ENCODE measurements at regions not wholly inside any gene's neighbourhood (a gene's known extent, or its start where the extent isn't known, plus 50 kb on each side); places are given as distances from the start of the nearest gene placed in this dataset.
"Not testable (repeated sequence)": the region's sequence is repeated elsewhere in the genome, so short reads cannot be mapped to it uniquely, and the experiment has no call there.

DNA sequence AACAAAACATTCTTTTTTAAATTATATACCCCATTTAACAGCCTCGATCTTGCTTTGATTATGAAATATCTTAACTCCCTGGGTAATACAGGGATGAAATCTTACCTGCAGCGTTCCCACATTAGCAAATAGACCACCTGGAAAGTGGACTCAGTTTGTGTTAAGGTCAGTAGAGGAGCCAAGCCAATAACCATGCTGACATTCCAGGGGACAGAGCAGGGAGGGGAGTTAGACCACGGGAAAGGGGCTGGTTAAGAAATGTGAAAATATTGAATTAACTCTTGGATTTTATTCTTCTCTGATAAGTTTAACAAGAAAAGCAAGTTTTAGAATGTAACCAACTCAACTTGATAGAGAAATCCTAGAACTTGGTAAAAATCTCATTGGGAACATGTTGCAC lies 144.9 kb upstream of the CLEC14A start:
- no peak for DNase-seq

DNA sequence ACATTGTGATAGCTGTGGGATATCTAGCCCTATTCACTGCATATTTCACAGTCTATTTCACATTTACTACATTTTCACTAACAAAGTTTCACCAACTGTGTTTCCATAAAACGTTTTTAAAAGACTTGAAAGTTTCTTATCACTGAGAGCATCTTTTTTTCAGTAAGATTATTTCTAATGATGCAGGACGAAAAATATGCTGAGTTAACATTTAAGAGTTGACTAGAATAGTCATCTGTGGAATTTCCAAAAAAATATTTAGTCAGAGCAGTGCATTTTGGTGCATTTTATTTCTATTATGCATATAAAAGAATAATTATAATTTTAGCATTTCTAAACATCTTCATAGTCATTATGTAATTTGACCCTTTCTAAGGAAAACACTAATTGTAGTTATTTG lies 143.8 kb upstream of the CLEC14A start:
- no peak for DNase-seq

DNA sequence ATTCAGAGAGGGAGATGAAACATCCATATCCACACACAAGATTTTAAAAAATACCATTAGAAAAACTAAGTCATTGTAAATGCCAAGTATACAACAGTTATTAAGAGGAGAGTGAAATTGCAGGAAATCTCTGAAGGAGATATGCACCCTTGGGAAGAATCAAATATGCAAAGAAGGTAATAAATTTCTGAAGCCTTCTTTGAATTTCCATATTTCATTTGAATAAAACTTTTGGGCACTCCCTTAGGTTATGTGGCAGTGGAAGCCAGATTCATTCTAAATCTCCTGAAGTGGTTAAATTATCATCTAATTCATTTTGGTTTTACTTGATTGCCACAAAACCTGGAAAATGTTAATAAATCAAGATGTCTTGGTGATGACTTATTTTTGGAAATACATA lies 138.9 kb upstream of the CLEC14A start:
- peak; percentile 34 for DNase-seq

DNA sequence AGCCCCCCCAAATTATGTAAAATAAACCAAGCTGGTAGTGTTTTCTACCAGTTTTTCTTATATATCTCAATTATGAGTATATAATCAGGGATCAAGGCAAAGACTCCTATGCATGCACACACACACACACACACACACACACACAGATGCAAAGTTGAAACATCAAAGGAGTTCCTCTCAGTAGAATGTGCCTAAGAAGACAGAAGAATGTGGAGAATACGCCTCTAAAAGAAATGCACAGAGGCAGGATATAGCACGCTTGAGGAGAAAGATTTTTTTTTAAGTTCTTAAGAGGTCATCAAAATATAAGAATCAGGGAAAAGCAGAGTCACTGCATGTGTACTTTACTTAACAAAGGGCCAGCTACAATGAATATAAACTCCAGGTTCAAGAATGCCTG lies 138.2 kb upstream of the CLEC14A start:
- peak; percentile 40 for DNase-seq

DNA sequence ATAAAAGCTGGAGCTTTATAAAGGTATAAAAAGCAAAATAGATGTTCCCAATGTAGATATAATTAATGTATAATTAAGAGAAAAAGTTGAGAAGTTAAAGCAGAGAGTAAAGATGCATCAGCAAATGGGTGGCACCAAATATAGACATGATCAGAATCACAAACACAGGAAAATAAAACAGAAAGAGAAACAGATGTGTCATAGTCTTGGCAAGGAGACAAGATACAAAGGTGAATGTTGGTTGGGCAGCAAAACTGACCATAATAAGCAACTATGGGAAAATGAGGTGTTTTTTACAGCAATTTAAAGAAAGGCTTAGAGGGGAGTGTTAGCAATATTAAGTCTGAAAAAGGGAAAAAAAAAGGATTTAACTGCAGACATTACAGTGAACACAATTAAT lies 135.4 kb upstream of the CLEC14A start:
- peak; percentile 27 for DNase-seq

DNA sequence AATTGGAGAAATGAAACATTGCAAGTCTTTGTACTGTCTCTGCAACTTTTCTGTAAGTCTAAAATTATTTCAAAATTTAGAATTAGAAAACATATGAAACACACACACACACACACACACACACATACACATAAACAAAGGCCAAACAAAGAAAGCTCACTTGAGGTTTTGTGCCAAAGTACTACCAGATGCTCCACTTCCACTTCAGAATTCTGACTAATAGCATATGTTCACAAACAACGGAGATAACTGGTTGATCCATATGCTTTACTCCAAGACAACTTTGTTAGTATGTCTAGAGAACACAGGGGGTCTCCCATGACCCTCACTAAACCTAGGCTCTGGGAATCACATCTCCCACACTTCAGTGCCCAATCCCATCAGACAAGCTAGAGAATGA lies 133.8 kb upstream of the CLEC14A start:
- DNase-seq = peak; percentile 70

DNA sequence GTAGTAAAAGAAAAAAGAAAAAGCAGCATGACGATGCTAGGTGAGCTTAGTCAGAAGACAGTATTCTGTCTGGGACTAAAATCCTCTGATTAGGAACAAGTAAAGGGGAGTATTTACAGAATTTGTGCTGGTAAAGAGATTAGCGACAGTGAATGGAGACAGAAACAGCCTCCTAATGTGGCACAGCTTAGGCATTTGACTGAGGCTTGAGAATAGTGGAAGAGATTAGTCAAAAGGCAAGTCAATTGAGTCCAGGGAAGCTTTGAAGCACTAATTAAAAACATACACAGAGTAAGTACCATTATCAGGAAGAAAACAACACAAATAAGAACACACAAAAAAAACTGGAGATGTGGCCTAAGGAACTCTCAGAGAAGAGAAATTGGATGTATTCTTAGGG lies 131.9 kb upstream of the CLEC14A start:
- peak; percentile 18 for DNase-seq

DNA sequence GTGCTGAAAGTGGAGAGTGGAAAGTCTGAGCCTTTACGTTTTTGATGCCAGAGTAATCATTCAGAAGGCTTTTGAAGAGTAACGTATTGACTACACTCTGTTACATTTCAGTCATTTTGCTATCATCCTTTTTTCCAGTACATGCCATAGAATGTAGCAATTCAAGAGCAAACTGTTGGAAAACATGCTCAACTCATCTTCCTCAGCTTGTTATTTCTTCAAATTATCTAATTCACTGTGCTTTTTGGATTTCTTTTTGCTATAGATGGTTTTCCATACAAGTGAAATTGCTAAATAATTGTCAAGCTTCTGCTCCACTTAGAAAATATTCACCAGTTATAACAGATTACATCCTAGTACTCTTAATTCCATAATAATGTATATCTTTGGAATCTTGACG lies 129.9 kb upstream of the CLEC14A start:
- no peak for DNase-seq

DNA sequence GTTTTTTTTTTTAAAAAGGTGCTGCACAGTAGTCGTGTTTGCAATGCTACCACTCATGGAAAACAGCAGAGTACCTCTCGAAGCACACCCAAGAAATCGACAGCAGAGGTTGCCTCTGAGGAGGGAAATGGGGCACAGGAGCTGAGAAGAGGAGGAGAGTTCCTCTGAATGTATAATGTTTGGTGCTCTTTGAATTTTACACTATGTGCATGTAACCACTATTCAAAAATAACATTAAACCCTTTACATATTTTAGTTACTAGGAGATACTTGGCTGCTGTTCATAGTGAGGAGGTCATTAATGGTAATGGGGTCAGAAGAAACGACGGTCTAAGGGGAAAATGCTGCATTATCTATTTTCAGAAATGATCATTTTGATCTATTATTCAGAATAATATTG lies 129.4 kb upstream of the CLEC14A start:
- no peak for DNase-seq

DNA sequence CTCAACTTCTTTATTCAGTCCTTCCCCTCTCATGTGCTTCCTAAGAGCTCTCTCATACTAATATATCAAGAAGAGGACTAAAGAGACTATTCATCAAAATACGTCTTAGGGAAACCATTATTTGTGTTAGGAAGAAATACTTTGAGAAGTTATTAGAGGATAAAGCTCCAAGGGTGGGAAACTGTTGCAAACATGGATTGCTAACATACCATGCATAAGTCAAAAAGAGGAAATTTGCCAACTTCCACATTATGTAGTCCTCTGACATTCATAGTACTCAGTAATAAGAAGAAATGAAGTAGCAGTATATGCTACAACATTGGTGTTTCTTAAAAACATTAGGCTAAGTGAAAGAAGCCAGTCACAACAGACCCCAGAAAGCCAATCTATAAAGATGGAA lies 128.8 kb upstream of the CLEC14A start:
- DNase-seq = peak; percentile 44

DNA sequence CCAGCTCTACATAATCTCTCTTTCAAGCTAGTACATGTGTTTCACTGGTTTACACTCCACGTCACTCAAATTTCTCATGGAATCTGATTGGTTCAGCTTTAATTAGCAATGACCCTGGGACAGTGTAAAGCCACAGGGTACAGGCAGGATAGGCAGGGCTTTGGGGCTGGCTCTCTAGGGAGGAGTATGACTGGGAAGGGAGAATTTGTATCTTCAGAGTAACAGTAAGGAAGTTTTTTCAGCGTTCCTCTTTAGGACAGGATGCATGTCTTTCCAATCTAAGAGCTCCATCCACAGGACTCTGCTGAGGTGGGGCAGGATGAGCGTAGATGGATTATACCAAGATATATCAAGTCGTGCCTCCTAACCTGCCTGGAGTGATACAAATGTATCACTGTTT lies 112.0 kb upstream of the CLEC14A start:
- DNase-seq = no peak

DNA sequence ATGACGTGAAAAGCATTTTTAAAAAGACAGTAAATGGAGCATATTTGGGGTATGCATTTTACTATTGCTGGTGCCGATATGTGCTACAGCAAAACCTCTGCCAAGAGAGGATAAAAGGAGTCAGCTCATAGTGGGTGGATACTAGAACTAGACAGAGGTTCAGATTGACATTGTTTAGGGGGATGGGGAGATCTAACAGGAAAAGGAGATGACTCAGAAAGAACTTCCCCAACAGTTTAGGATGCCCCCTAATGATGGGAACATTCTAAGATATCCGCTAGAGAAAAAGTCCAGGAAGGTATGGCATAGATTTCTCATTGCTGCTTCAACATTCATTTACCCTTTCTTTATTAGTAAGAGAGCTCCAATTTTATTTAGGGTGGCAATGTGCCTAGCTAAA lies 110.5 kb upstream of the CLEC14A start:
- DNase-seq = peak; percentile 5

DNA sequence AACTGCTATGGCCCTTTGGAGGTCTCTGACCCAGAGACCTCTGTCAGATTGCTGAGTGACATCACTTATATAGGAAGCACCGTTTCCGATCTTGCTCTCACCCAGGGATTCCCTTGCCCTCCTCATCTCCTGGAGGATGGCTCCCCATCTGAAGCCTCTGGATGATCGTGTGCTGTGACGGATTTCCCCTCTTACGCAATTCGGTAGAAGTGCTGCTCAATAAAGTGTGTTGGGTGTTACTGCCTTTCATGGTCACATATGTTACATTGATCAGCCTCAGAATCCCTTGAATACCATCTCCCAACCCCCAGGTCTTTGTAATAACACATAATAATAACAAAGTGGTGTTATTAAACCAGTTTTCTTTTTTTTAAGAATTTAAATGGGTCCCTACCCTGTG lies 107.3 kb upstream of the CLEC14A start:
- no peak for DNase-seq

DNA sequence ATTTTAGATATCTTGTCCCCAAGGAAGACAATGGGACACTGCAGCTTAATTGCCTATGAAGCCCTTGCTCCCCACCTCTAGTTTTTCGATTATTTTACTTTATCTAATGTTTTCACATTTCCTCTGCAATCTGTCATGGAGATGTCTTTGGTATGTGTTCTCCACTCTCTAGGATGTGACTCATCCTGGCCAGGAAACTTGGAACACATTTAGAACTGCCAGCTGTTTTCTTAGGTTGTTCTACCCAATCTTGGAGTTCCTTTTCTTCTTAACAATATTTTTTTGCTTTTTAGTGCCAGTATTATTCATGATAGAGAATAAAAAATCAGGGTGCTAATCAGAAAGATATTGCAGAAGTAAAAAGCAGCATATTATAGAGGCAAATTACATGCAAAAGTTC lies 101.7 kb upstream of the CLEC14A start:
- peak; percentile 90 for DNase-seq

DNA sequence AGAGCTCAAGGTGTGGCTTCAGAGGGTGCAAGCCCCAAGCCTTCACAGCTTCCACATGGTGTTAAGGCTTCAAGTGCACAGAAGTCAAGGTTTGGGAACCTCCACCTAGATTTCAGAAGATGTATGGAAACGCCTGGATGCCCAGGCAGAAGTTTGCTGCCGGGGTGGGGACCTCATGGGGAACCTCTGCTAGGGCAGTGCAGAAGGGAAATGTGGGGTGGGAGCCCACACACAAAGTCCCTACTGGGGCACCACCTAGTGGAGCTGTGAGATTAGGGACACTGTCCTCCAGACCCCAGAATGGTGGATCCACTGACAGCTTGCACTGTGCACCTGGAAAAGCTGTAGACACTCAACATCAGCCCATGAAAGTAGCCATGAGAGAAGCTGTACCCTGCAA lies 99.6 kb upstream of the CLEC14A start:
- not testable (repeated sequence) for DNase-seq

DNA sequence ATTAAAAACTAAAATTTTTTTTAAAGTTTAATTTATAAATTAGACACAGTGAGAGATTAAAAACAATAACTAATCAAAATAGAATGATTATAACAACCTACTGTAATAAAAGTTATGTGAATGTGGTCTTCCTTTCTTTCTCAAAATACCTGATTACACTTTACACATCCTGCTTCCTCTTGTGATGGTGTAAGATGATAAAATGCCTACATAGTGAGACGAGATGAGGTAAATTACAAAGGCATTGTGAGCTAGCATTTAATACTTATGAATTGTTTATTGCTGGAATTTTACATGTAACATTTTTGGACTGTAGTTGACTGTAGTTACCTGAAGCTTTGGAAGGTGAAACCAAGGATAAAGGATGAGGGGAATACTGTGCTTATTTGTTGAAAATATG lies 94.2 kb upstream of the CLEC14A start:
- no peak for DNase-seq

DNA sequence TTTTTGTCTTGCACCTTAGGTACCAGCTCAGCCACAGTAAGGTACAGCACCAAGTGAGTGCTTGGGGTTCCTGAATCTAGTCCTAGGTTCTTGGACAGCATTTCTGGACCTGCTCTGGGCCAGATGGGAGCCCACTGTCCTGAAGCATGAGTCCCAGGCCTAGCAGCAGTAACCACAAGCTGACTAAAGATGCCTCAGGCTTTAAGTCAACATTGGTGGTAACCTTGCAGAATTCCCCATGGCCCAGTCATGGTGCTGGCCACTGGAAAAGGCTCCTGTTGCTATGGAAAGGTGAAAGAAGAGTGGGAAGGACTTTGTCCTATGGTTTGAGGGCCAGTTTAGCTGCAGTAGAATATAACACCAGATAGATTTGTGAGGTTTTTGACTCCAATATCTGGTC lies 86.9 kb upstream of the CLEC14A start:
- DNase-seq = peak; percentile 83

DNA sequence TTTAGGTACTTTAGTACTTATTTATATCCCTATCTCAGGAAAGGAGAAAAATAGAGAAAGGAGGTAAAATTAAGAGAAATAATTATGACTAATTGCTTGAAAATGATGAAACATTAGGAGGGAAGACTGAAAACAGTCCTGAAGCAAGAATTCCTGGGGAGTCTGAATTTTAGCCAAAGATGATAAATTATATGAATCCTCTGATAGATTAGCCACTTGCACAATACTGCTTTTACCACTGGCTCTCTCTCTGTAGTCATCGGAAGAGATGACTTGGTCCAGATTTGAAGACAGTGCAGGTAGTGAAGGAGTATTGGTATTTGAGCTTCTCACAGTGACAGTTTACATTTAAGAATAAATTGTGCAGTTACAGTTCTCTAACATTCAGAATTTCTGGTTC lies 83.8 kb upstream of the CLEC14A start:
- peak; percentile 92 for DNase-seq

DNA sequence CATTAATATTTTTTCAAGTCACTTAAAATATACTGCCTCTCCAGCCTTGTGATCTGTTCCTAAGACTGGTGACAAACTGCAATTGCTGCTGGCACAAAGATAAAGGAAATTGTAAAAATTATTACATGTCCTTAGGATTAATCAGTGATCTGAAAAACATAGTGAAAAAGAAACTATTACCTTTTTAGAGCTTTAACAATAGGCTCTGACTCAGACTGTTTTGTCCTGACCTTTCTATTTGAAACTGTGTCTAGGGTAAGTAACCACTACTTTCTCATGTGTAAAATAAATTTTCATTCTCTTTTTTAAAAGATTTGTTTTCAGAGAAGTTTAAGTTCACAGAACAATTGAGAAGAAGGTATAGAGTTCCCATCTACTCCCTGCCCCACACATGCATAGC lies 80.4 kb upstream of the CLEC14A start:
- DNase-seq = no peak

DNA sequence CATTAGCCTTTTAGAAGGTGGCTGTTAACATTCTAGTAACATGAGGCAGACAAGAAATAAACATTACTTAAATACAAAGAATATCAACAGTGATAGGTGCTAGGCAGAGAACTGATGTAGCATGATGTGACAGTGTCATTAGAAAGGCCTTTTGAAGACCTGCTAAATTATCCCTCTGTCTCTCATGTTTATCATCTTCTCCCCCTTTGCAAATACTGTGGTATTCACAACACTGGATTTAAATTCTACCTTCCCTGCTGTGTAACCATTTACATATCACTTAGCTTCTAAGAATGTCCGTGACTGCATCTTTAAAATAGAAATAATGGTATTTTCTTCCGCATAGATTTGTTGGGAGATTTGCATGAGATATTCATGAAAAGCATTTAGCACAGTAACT lies 74.4 kb upstream of the CLEC14A start:
- no peak for DNase-seq

DNA sequence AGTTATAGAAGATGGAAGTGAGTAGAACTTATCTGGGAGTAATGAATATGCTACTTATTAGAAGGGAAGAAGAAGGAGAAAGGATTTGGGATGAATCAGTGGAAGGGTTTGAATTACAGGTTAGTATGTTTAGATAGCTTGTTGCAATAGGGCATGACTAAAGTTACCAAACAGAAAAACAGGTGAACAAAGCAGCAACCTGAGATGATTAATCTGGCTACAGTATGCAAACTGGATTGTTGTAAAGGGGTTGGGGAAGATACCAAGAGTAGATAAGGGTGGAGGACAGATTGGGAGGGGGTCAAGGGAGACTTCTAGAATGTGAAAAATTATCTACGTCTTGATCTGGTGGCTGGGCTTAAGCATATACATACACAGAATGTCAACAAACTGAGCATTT lies 73.4 kb upstream of the CLEC14A start:
- no peak for DNase-seq

DNA sequence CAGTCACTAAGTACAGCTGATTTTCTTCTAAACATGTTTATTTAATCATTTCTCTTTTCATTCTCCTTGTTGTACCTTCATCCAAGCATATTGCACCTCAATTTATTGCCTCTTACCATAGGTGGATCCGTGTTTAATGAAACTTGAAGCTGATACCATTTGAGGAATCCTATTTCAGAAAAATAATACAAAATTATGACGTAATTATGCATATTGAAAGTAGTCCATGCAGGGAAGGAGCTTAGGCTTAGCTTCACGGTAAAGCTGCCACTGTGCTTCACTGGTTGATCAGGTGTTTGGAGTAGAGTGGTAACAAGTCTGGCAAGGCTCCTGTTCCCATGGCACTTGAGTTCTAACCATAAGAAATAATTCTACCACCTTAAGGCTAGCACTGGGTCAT lies 61.0 kb upstream of the CLEC14A start:
- no peak for DNase-seq

DNA sequence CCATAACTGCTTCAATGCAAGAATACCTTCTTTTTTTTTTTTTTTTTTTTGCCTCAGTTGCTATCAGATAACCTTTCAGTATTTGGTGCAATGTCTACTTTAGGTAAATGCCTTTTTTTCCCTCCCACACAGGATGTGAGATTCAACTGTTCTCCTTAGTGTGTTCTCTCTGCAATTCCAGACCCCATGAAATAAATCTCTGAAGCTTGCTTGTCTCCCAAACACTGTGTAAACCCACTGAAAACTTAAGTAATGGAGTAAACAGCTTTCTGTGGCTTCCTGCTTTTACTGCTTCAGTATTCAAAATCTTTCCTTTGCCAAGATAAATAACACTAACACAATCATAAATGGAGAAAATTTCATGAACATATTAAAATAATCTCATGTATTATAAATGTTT lies 55.8 kb upstream of the CLEC14A start:
- no peak for DNase-seq

DNA sequence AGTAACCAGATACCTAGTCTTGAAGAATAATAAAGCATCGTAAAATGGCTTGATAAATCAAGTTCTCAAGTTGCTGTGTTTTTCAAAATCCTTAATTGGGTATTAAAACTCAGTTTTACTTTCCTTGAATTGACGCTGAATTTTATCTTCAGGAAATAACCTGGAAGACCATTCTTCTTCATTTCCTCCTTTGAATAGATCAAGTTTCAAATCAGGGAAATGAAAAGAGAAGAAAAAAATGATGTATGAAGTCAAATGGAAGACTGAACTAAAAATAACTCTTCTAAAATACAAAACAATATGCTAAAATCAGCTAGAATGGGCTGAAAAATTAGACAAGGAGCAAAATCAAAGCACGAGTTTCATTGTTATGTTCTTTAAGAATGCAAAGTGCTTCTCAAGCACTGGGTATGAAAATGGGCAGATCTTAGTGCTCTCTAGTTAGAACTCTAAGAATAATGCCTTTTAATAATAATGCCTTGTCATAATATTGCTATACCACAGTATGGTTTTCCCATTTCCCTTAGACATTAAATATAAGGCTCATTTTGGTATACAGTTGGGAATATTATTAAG lies 54.6 kb upstream of the CLEC14A start:
- DNase-seq = no peak

DNA sequence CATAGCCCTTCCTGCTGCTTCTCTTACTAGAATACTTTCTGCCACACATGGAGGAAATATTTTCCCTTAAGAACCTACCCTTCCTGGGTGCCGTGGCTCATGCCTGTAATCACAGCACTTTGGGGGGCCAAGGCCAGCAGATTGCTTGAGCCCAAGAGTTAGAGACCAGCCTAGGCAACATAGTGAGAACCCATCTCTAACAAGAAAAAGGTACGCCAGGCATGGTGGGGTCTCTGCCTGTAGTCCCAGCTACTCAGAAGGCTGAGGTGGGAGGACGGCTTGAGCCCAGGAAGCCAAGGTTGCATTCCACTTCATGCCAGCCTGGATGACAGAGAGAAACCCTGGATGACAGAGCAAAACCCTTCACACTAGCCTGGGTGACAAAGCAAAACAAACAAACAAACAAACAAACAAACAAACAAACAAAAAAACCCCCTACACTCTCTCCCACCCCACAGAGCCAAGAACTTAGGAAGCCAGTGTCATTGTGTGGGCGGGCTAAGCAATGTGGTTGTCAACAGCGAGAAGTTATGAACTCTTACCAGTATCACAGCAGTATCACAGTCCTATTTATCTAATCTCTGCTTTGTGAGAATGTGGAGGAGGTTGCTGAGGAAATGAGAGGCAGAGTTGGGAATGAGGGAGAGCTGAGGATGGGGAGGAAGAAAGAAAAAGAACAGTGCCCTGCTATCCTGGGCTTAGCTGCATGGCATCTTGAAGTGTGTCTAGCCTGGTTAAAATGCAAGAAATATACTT lies 53.8 kb upstream of the CLEC14A start:
- DNase-seq = no peak
